Stimulated activated CD4-positive, alpha-beta T cell treated with anti-CD3 and anti-CD28 coated beads, TNF-alpha, amount 100 ng/mL, for 4 hours (primary cell): ENCODE measurements at regions not wholly inside any gene's neighbourhood (a gene's known extent, or its start where the extent isn't known, plus 50 kb on each side); places are given as distances from the start of the nearest gene placed in this dataset.
"Not testable (repeated sequence)": the region's sequence is repeated elsewhere in the genome, so short reads cannot be mapped to it uniquely, and the experiment has no call there.

Source experiments
- DNase-seq, 3 experiments: peaks; one replicate each; pipeline ENCODE4 v3.0.0-alpha.2; 2020; ENCODE audit warnings: low read depth in 3 of 3

GRCh38 chr10:63783882-63784281, 262.7 kb downstream of the REEP3 start:
- DNase-seq = no peak

- no peak for DNase-seq
These were observed 267.1 kb downstream of the REEP3 start for GRCh38 chr10:63788152-63788821.

- no peak for DNase-seq
These were observed 274.1 kb downstream of the REEP3 start for GRCh38 chr10:63795094-63795860.

- no peak for DNase-seq
These were observed 277.6 kb downstream of the REEP3 start for GRCh38 chr10:63798599-63799498.

- DNase-seq = no peak
These were observed 278.5 kb downstream of the REEP3 start for GRCh38 chr10:63799521-63800300.

GRCh38 chr10:63801166-63801565, 280.0 kb downstream of the REEP3 start:
- no peak for DNase-seq

GRCh38 chr10:63806330-63806729, 285.1 kb downstream of the REEP3 start:
- no peak for DNase-seq

GRCh38 chr10:63812501-63812900, 291.3 kb downstream of the REEP3 start:
- DNase-seq = no peak

- DNase-seq = no peak
These were observed 298.6 kb downstream of the REEP3 start for GRCh38 chr10:63819753-63820329.

GRCh38 chr10:63822496-63822895, 301.3 kb downstream of the REEP3 start:
- no peak for DNase-seq

- DNase-seq = no peak
These were observed 303.9 kb downstream of the REEP3 start for GRCh38 chr10:63825111-63825510.

- no peak for DNase-seq
These were observed 304.6 kb downstream of the REEP3 start for GRCh38 chr10:63825766-63826165.

GRCh38 chr10:63827018-63827417, 305.8 kb downstream of the REEP3 start:
- not testable (repeated sequence) for DNase-seq

- DNase-seq = no peak
These were observed 307.8 kb downstream of the REEP3 start for GRCh38 chr10:63829020-63829419.

- DNase-seq = no peak
These were observed 308.5 kb downstream of the REEP3 start for GRCh38 chr10:63829573-63830149.

- DNase-seq = no peak
These were observed 311.5 kb downstream of the REEP3 start for GRCh38 chr10:63832686-63833085.

GRCh38 chr10:63833411-63834060, 312.3 kb downstream of the REEP3 start:
- no peak for DNase-seq

GRCh38 chr10:63836666-63837442, 315.7 kb downstream of the REEP3 start:
- DNase-seq = no peak

- DNase-seq = no peak
These were observed 320.6 kb downstream of the REEP3 start for GRCh38 chr10:63841761-63842160.
